SW480 (cell line): ENCODE measurements at regions not wholly inside any gene's neighbourhood (a gene's known extent, or its start where the extent isn't known, plus 50 kb on each side); places are given as distances from the start of the nearest gene placed in this dataset.
"Not testable (repeated sequence)": the region's sequence is repeated elsewhere in the genome, so short reads cannot be mapped to it uniquely, and the experiment has no call there.

Experiments
- DNase-seq: peaks from one replicate; pipeline ENCODE4 v3.0.0-alpha.2; 2016; ENCODE audit warnings: low spot score

DNA sequence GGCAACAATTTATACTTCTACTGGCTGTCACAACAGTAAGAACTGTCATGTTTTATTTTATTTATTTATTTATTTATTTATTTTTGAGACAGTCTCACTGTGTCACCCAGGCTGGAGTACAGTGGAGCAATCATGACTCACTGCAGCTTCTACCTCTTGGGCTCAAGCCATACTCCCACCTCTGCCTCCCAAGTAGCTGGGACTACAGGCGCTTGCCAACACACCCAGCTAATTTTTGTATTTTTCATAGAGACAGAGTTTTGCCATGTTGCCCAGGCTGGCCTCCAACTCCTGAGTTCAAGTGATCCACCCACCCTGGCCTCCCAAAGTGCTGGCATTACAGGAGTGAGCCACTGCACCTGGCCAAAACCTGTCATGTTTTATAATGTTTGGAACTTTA, 255.1 kb upstream of the DUSP10 start:
- not testable (repeated sequence) for DNase-seq

- no peak for DNase-seq
These were observed 253.1 kb upstream of the DUSP10 start for GRCh38 chr1:221994939-221995338.

DNA sequence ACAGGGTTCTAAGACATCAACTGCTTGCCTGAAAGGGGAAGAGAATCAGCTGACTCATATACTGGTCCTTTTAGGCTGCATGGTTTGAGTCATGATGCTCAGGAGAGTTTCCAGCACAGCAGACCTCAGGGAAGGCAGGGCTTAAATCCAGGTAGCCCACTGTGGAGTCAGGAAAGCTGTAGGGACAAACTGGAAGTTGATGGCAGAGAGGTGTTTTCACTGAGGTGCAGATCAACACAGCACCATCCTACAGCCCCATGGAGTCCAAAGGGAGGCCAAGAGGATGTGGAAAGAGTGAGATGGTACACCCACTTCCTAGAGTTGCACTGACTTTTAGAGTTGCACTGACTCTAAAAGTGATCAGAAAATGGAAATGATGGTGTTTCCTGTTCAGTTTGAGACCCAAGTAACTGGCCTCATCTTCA, 252.4 kb upstream of the DUSP10 start:
- DNase-seq: no peak

DNA sequence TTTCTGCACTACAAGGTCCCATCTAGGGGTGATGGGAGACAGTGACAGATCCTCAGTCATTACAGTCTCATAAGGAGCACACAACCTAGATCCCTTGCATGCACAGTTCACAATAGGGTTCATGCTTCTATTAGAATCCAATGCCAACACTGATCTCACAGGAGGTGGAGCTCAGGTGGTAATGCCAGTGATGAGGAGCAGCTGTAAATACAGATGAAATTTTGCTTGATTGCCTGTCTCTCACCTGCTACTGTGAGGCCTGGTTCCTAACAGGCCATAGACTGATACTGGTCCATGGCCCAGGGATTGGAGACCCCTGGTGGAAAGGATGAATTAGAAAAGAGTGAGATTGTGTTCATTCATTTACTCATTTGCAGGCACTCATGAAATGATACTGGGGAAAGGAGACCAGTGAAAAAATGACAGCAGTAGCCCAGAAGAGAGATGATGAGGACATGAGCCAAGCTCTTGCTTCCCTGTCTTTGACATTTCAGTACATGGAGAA, 251.6 kb upstream of the DUSP10 start:
- no peak for DNase-seq

GRCh38 chr1:221992427-221992826, 250.5 kb upstream of the DUSP10 start:
- no peak for DNase-seq

DNA sequence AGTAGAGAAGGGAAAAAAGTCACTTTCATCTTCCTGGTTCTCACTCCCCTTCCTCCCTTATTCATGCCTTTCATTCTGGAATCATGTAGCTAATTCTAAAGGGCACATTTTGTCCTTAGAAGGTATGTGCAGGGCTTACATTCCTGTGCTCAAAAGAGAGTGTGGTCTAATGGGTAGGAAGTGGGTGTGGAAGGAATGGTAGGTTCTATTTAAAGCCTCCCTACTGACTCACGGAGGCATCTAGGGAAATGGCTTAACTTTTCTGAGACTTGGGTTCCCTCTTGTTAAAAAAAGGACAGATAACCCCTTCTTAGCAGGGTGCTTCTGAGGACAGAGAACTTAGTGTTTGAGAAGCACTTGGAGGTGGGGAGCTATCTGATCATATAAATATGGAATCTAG, 249.3 kb upstream of the DUSP10 start:
- peak; percentile 8 for DNase-seq

- no peak for DNase-seq
These were observed 247.9 kb upstream of the DUSP10 start for GRCh38 chr1:221989741-221990140.

- DNase-seq: no peak
These were observed 246.9 kb upstream of the DUSP10 start for GRCh38 chr1:221988829-221989228.

- peak; percentile 72 for DNase-seq
These were observed 246.1 kb upstream of the DUSP10 start for GRCh38 chr1:221987860-221988520.

- DNase-seq: no peak
These were observed 241.6 kb upstream of the DUSP10 start for GRCh38 chr1:221983444-221983843.

- no peak for DNase-seq
These were observed 239.6 kb upstream of the DUSP10 start for GRCh38 chr1:221981461-221981860.

DNA sequence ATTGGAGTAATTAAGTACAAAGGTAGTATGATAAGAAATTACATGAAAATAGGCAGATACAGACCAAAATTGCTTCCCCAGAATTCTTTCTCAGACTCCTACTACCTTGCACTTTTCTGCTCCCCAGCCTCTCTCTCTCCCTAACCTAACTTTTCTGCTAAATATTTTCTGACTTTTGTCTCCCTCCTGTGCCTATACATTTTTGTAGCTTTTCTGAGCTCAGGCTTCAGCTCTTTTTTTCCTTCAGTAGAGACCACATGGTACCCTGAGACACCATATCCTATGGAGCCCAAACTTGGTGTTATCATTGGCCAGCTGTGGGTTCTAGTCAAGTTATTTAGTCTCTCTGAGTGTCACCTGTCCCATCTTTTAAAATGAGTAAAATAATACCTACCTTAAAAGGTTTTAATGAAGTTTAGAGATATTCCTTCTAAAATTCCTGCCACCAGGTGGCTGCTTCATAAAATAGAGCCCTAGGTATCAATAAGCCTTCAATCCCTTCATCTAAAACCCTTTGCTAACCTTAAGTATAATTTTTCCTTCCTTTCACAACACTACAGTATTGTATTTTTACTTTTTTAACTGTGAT, 237.6 kb upstream of the DUSP10 start:
- DNase-seq: no peak

GRCh38 chr1:221978631-221979334, 236.9 kb upstream of the DUSP10 start:
- DNase-seq: not testable (repeated sequence)

GRCh38 chr1:221973787-221974186, 231.9 kb upstream of the DUSP10 start:
- not testable (repeated sequence) for DNase-seq

DNA sequence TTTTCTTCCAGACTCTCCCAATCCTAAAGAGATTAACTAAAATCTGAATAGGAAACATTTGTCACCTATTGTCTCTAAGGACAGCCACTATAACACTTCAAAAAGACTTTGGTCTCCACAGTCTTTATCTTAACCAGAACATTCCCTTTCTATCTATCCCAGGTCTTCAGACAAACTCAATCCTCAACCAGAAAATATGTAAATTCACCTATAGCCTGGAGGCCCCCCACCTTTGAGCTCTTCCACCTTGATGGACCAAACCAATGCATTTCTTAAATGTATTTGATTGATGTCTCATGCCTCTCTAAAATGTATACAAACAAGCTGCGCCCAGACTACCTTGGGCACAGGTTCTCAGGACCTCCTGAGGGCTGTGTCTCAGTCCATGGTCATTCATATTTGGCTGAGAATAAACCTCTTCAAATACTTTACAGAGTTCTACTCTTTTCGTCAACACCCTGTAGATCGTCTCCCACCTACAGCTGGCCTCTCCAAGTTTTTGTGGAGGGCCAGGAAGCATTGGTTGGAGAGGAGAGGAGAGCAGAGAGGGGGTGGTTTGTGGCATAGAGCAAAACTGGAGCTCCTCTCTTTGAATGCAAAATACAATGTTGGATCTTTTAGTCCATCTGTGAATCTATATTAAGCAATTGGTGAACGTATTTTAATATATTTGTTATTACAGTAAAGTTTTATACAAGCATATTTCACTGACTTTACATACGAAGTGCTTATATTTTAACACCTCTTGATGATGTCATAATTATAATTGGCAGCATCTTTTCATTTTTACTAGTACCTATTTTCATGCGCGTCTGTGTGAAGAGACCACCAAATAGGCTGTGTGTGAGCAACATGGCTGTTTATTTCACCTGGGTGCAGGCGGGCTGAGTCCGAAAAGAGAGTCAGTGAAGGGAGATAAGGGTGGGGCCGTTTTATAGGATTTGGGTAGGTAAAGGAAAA, 230.7 kb upstream of the DUSP10 start:
- DNase-seq: no peak

DNA sequence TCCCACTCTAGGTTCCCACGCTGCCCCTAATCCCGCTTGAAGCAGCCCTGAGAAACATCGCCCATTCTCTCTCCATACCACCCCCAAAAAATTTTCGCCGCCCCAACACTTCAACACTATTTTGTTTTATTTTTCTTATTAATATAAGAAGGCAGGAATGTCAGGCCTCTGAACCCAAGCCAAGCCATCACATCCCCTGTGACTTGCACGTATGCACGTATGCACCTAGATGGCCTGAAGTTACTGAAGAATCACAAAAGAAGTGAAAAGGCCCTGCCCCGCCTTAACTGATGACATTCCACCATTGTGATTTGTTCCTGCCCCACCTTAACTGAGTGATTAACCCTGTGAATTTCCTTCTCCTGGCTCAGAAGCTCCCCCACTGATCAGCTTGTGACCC, 229.1 kb upstream of the DUSP10 start:
- DNase-seq: not testable (repeated sequence)

- DNase-seq: not testable (repeated sequence)
These were observed 227.5 kb upstream of the DUSP10 start for GRCh38 chr1:221969298-221969858.

GRCh38 chr1:221967538-221967937, 225.6 kb upstream of the DUSP10 start:
- not testable (repeated sequence) for DNase-seq

GRCh38 chr1:221966888-221967287, 225.0 kb upstream of the DUSP10 start:
- DNase-seq: not testable (repeated sequence)

- not testable (repeated sequence) for DNase-seq
These were observed 224.0 kb upstream of the DUSP10 start for GRCh38 chr1:221965891-221966290.

- no peak for DNase-seq
These were observed 223.4 kb upstream of the DUSP10 start for GRCh38 chr1:221965252-221965651.

DNA sequence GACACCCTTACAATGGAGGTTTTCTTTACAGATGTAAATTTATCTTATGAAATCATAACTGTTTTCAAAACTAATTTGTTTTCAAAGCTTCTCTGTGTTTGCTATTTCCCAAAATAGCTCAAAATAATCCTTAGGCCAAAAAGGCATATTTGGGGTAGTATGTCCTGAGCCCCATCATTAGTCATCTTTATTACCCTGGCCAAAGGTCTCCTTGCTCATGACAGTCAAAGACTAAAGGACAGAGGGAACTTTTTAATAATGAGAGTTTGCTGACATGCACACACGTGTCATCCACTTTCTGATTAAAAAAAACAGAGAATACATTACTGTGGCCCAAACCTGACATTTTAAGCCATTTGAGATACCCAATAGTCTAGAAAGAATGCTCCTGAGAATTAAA, 221.9 kb upstream of the DUSP10 start:
- DNase-seq: peak; percentile 21
